ENCODE measurements at regions not wholly inside any gene's neighbourhood (a gene's known extent, or its start where the extent isn't known, plus 50 kb on each side); places are given as distances from the start of the nearest gene placed in this dataset.
A peak's percentile ranks its signal among the peaks of the same experiment; 100 is the strongest.

- Histone ChIP-seq H3K18ac (ENCODE audit: extremely low read depth, low read length) (no peak overlapping the region), H2AK5ac (ENCODE audit: low read depth, low read length) (no peak overlapping the region), H2BK5ac (ENCODE audit: low read depth, low read length) (no peak overlapping the region), H4K5ac (ENCODE audit: insufficient read length, low read depth, low read length) (no peak overlapping the region), H4K20me1 (replicated peaks in 1 of 2; ENCODE audit: control insufficient read depth in 1 of 2, insufficient read depth in 2 of 2, low read length in 2 of 2) (no peaks in the 10 kb centered on the region), H3K79me2 (ENCODE audit: control insufficient read depth in 1 of 2, insufficient read depth in 2 of 2, low read length in 2 of 2) (no peaks in the 10 kb centered on the region), H3K23ac (ENCODE audit: insufficient read length) (no peak overlapping the region), H3K27me3 (replicated peaks in 1 of 4; ENCODE audit: control insufficient read depth in 3 of 4, extremely low read depth in 1 of 4, insufficient read depth in 3 of 4, low read length in 3 of 4) (no peaks in the 10 kb centered on the region), H3K4me3 (ENCODE audit: extremely low read depth in 1 of 4, insufficient read depth in 2 of 4, low read depth in 3 of 4, low read length in 4 of 4) (no peak overlapping the region), H2BK20ac (ENCODE audit: low read length) (peak overlapping the region; percentile 91), H2BK15ac (ENCODE audit: low read length) (peak overlapping the region; percentile 40; the same call in 1 of the 2 replicates), H2BK120ac (replicated peaks; ENCODE audit: low read depth, low read length) (peak overlapping the region; percentile 19), H3K4me1 (replicated peaks in 1 of 4; ENCODE audit: control insufficient read depth in 3 of 4, insufficient read depth in 4 of 4, low read length in 3 of 4) (peaks cover 3 to 24% (median 14%) of the 10 kb centered on the region in 4 experiments; a peak in 4 of 7 replicates), H3K9me3 (ENCODE audit: insufficient read depth in 2 of 2, low read depth in 1 of 2, low read length in 1 of 2) (peaks cover 6 to 8% of the 10 kb centered on the region in 2 experiments; a peak in 3 of 4 replicates), H4K91ac (replicated peaks; ENCODE audit: insufficient read length, low read length) (no peak overlapping the region), H2BK12ac (ENCODE audit: low read depth, low read length) (no peak overlapping the region), H3K4me2 (ENCODE audit: insufficient read depth in 1 of 2, low read depth in 2 of 2, low read length in 2 of 2) (no peak overlapping the region), H4K8ac (ENCODE audit: extremely low read depth, insufficient read depth, low read length) (no peak overlapping the region), H3K23me2 (ENCODE audit: low read depth, low read length) (no peaks in the 10 kb centered on the region), H2AFZ (ENCODE audit: low read length) (no peak overlapping the region), H3K56ac (replicated peaks; ENCODE audit: insufficient read length, low read depth, low read length) (no peak overlapping the region), H3K14ac (ENCODE audit: insufficient read length) (no peak overlapping the region), H3K4ac (replicated peaks; ENCODE audit: insufficient read length, low read depth, low read length) (no peak overlapping the region), H3K9ac (replicated peaks in 1 of 4; ENCODE audit: extremely low read depth in 1 of 4, low read depth in 3 of 4, low read length in 3 of 4) (no peak overlapping the region), H3K79me1 (ENCODE audit: low read depth, low read length) (no peaks in the 10 kb centered on the region), H3K27ac (ENCODE audit: low read depth, low read length) (no peak overlapping the region), H3K36me3 (ENCODE audit: control insufficient read depth in 2 of 4, insufficient read depth in 4 of 4, low read length in 3 of 4) (no peaks in the 10 kb centered on the region)
- ChIA-PET POLR2A (ENCODE audit: partially characterized antibody) (interaction anchor here (0.6 kb wide), 1 partner anchor 335 kb away, joined by 3 read pairs; no protein-coding TSS in a partner anchor), CTCF (ENCODE audit: partially characterized antibody) (no interaction called here)
- WGBS, 2 experiments (ENCODE audit: extremely low coverage in 1 of 2, insufficient coverage in 1 of 2, insufficient read length in 1 of 2, insufficient replicate concordance in 2 of 2, low coverage in 1 of 2, low lambda C conversion rate in 2 of 2, missing lambda C conversion rate in 1 of 2) = 89% methylated on average over 6 of the region's 6 CpGs; no CpG with 5 or more reads in 1 of the 2 experiments
- TF ChIP-seq TEAD4 (IDR thresholded peaks at IDR 0.05; ENCODE audit: low read depth, low read length) = no peak
- TF ChIP-seq POU5F1 (IDR thresholded peaks at IDR 0.05; ENCODE audit: low read depth, low read length) = no peak
- no peak for TF ChIP-seq EZH2 (IDR thresholded peaks at IDR 0.05; ENCODE audit: low read depth, low read length, severe bottlenecking)
- TF ChIP-seq SP4 (IDR thresholded peaks at IDR 0.05; ENCODE audit: low read length) = no peak
- no peak for TF ChIP-seq ATF3 (IDR thresholded peaks at IDR 0.05; ENCODE audit: insufficient read depth, low read depth, low read length)
- TF ChIP-seq ASH2L (IDR thresholded peaks at IDR 0.05; ENCODE audit: low read length) = no peak
- TF ChIP-seq KDM5A (IDR thresholded peaks at IDR 0.05; ENCODE audit: low read length) = no peak
- TF ChIP-seq RNF2 (IDR thresholded peaks at IDR 0.05; ENCODE audit: borderline replicate concordance, low read depth, low read length, missing control alignments, poor library complexity, severe bottlenecking) = no peak
- FAIRE-seq (no peak), DNase-seq (ENCODE audit: low read depth in 1 of 2, low spot score in 2 of 2) (no peak)
Measured at GRCh38 chr5:124238350-124238749, 508.1 kb downstream of the ZNF608 start.

Measured in H1 (cell line).